HEK293 (cell line): ENCODE measurements at regions not wholly inside any gene's neighbourhood (a gene's known extent, or its start where the extent isn't known, plus 50 kb on each side); places are given as distances from the start of the nearest gene placed in this dataset.

Experiments
- CTCF ChIA-PET: fragments of 350-600 bp; formaldehyde crosslinking; extraction: SDS; loops from one replicate; lab custom pipeline; 2021; ENCODE audit warnings: antibody characterized with exemption; lab: Yijun Ruan, JAX
- POLR2A ChIA-PET: fragments of 300-600 bp; formaldehyde crosslinking; extraction: SDS; loops from one replicate; lab custom pipeline; 2020; ENCODE audit warnings: antibody characterized with exemption, inconsistent platforms; lab: Yijun Ruan, JAX
- H3K27ac ChIP-seq: fragments of 200-500 bp; sonication (Bioruptor generic); 2 replicates; pipeline ENCODE4 v1.5.1; 2014; ENCODE audit warnings: low read depth, low read length, control low read depth, inconsistent platforms; ENCODE audit errors: extremely low read depth
- H3K36me3 ChIP-seq, 2 experiments: fragments of 200-500 bp in 1 of 2; sonication (Bioruptor generic) in 1 of 2; 1 replicate in 1 of 2; 2 replicates in 1 of 2; pipeline ENCODE4 v1.5.1; 2014 to 2017; ENCODE audit warnings: inconsistent platforms in 2 of 2, low read length in 2 of 2; ENCODE audit not compliant: control insufficient read depth in 2 of 2, insufficient read depth in 1 of 2
- H3K4me1 ChIP-seq: fragments of 200-500 bp; sonication (Bioruptor generic); 2 replicates; pipeline ENCODE4 v1.5.1; 2014; ENCODE audit warnings: mild to moderate bottlenecking, low read length, inconsistent platforms; ENCODE audit not compliant: control insufficient read depth, insufficient read depth
- H3K4me3 ChIP-seq: 2 replicates; pipeline ENCODE4 v1.5.1; 2011; ENCODE audit warnings: low read depth, mild to moderate bottlenecking, control low read depth, low read length, moderate library complexity
- H3K9me3 ChIP-seq: fragments of 200-500 bp; sonication (Bioruptor generic); 2 replicates; pipeline ENCODE4 v1.5.1; 2014; ENCODE audit warnings: low read depth, low read length, inconsistent platforms; ENCODE audit not compliant: control insufficient read depth, insufficient read depth
- BCL11B ChIP-seq: fragments of 450-650 bp; formaldehyde crosslinking; IDR thresholded peaks from 2 replicates; pipeline ENCODE4 v1.5.1; 2016; ENCODE audit warnings: low read depth, missing biosample characterization, missing genetic modification characterization
- EGR2 ChIP-seq: fragments of 450-650 bp; formaldehyde crosslinking; IDR thresholded peaks from 2 replicates; pipeline ENCODE4 v1.5.1; 2016; ENCODE audit warnings: low read depth, missing biosample characterization, missing genetic modification characterization
- GLI2 ChIP-seq: fragments of 450-650 bp; formaldehyde crosslinking; IDR thresholded peaks from 2 replicates; pipeline ENCODE4; 2017; ENCODE audit warnings: missing biosample characterization, missing genetic modification characterization, low read depth, borderline replicate concordance
- GLIS2 ChIP-seq: fragments of 450-650 bp; formaldehyde crosslinking; IDR thresholded peaks from 2 replicates; pipeline ENCODE4 v1.5.1; 2016; ENCODE audit warnings: missing biosample characterization, missing genetic modification characterization
- INSM2 ChIP-seq: fragments of 450-650 bp; formaldehyde crosslinking; IDR thresholded peaks from 2 replicates; pipeline ENCODE4 v1.5.1; 2016; ENCODE audit warnings: missing biosample characterization, missing genetic modification characterization
- KLF16 ChIP-seq: fragments of 450-650 bp; formaldehyde crosslinking; IDR thresholded peaks from 2 replicates; pipeline ENCODE4 v1.5.1; 2017; ENCODE audit warnings: missing biosample characterization, missing genetic modification characterization
- MYNN ChIP-seq: fragments of 450-650 bp; formaldehyde crosslinking; IDR thresholded peaks from 2 replicates; pipeline ENCODE4 v1.5.1; 2016; ENCODE audit warnings: missing biosample characterization, missing genetic modification characterization, borderline replicate concordance
- OVOL3 ChIP-seq: fragments of 450-650 bp; formaldehyde crosslinking; IDR thresholded peaks from 2 replicates; pipeline ENCODE4 v1.5.1; 2016; ENCODE audit warnings: missing biosample characterization, missing genetic modification characterization
- RBAK ChIP-seq: fragments of 450-650 bp; formaldehyde crosslinking; IDR thresholded peaks from 2 replicates; pipeline ENCODE4 v1.5.1; 2016; ENCODE audit warnings: missing biosample characterization, missing genetic modification characterization
- TRIM28 ChIP-seq: IDR thresholded peaks from 2 replicates; pipeline ENCODE4 v1.6.1; 2011; ENCODE audit warnings: low read length, control low read depth, borderline replicate concordance
- ZFP3 ChIP-seq: fragments of 450-650 bp; formaldehyde crosslinking; IDR thresholded peaks from 2 replicates; pipeline ENCODE4 v1.5.1; 2016; ENCODE audit warnings: low read depth, missing biosample characterization, missing genetic modification characterization
- ZFP37 ChIP-seq: fragments of 450-650 bp; formaldehyde crosslinking; IDR thresholded peaks from 2 replicates; pipeline ENCODE4 v1.5.1; 2016; ENCODE audit warnings: missing biosample characterization, missing genetic modification characterization
- ZFP69B ChIP-seq: fragments of 450-650 bp; formaldehyde crosslinking; IDR thresholded peaks from 2 replicates; pipeline ENCODE4 v1.5.1; 2016; ENCODE audit warnings: missing biosample characterization, missing genetic modification characterization
- ZNF132 ChIP-seq: fragments of 450-650 bp; formaldehyde crosslinking; IDR thresholded peaks from 2 replicates; pipeline ENCODE4 v1.5.1; 2017; ENCODE audit warnings: missing biosample characterization, missing genetic modification characterization, borderline replicate concordance
- ZNF138 ChIP-seq: fragments of 450-650 bp; formaldehyde crosslinking; IDR thresholded peaks from 2 replicates; pipeline ENCODE4 v1.5.1; 2016; ENCODE audit warnings: missing biosample characterization, missing genetic modification characterization, borderline replicate concordance
- ZNF140 ChIP-seq: fragments of 450-650 bp; formaldehyde crosslinking; IDR thresholded peaks from 2 replicates; pipeline ENCODE4 v1.5.1; 2016; ENCODE audit warnings: missing biosample characterization, missing genetic modification characterization
- ZNF155 ChIP-seq: fragments of 450-650 bp; formaldehyde crosslinking; IDR thresholded peaks from 2 replicates; pipeline ENCODE4 v1.5.1; 2016; ENCODE audit warnings: missing biosample characterization, missing genetic modification characterization
- ZNF292 ChIP-seq: fragments of 450-650 bp; formaldehyde crosslinking; IDR thresholded peaks from 2 replicates; pipeline ENCODE4 v1.5.1; 2016; ENCODE audit warnings: low read depth, missing biosample characterization, missing genetic modification characterization, borderline replicate concordance
- ZNF324 ChIP-seq: fragments of 450-650 bp; formaldehyde crosslinking; IDR thresholded peaks from 2 replicates; pipeline ENCODE4 v1.5.1; 2016; ENCODE audit warnings: missing biosample characterization, missing genetic modification characterization
- ZNF335 ChIP-seq: fragments of 450-650 bp; formaldehyde crosslinking; conservative IDR thresholded peaks from 2 replicates; pipeline ENCODE4 v1.5.1; 2016; ENCODE audit warnings: missing biosample characterization, missing genetic modification characterization
- ZNF48 ChIP-seq: fragments of 450-650 bp; formaldehyde crosslinking; IDR thresholded peaks from 2 replicates; pipeline ENCODE4 v1.5.1; 2016; ENCODE audit warnings: missing biosample characterization, missing genetic modification characterization
- ZNF513 ChIP-seq: fragments of 450-650 bp; IDR thresholded peaks from 2 replicates; pipeline ENCODE4 v1.5.1; 2018; ENCODE audit warnings: missing biosample characterization, missing genetic modification characterization
- ZNF571 ChIP-seq: fragments of 450-650 bp; formaldehyde crosslinking; IDR thresholded peaks from 2 replicates; pipeline ENCODE4 v1.5.0; 2017; ENCODE audit warnings: missing biosample characterization, missing genetic modification characterization
- ZNF580 ChIP-seq: fragments of 450-650 bp; formaldehyde crosslinking; IDR thresholded peaks from 2 replicates; pipeline ENCODE4 v1.5.1; 2016; ENCODE audit warnings: missing biosample characterization, missing genetic modification characterization
- ZNF610 ChIP-seq: fragments of 450-650 bp; formaldehyde crosslinking; IDR thresholded peaks from 2 replicates; pipeline ENCODE4 v1.5.1; 2016; ENCODE audit warnings: missing biosample characterization, missing genetic modification characterization, borderline replicate concordance
- ZNF707 ChIP-seq: fragments of 450-650 bp; formaldehyde crosslinking; IDR thresholded peaks from 2 replicates; pipeline ENCODE4 v1.5.1; 2016; ENCODE audit warnings: missing biosample characterization, missing genetic modification characterization
- ZNF791 ChIP-seq: fragments of 450-650 bp; formaldehyde crosslinking; IDR thresholded peaks from 2 replicates; pipeline ENCODE4 v1.5.1; 2016; ENCODE audit warnings: missing biosample characterization, missing genetic modification characterization
- ZNF837 ChIP-seq: fragments of 450-650 bp; formaldehyde crosslinking; IDR thresholded peaks from 2 replicates; pipeline ENCODE4 v1.5.1; 2016; ENCODE audit warnings: missing biosample characterization, missing genetic modification characterization
- ZSCAN16 ChIP-seq: fragments of 450-650 bp; formaldehyde crosslinking; IDR thresholded peaks from 2 replicates; pipeline ENCODE4 v1.5.1; 2016; ENCODE audit warnings: missing biosample characterization, missing genetic modification characterization
- TF ChIP-seq, protein P1 (sequence below): fragments of 450-650 bp; formaldehyde crosslinking; conservative IDR thresholded peaks from 2 replicates; pipeline ENCODE4 v1.5.1; 2016; ENCODE audit warnings: low read depth, missing biosample characterization, missing genetic modification characterization

- no peak overlapping the region for H3K4me3 ChIP-seq
- no peaks in the 10 kb centered on the region for H3K9me3 ChIP-seq
- CTCF ChIA-PET: interaction anchor here (0.6 kb wide), 1 partner anchor 558 kb away, joined by 4 read pairs; no protein-coding TSS in a partner anchor
- no peaks in the 10 kb centered on the region for H3K36me3 ChIP-seq
- no peak overlapping the region for H3K27ac ChIP-seq
- H3K4me1 ChIP-seq: no peaks in the 10 kb centered on the region
- POLR2A ChIA-PET: no interaction called here
- no peak for TF ChIP-seq RBAK (tag by site-specific recombination)
- TF ChIP-seq ZFP3 (tag by site-specific recombination): no peak
- TF ChIP-seq ZSCAN16 (tag by site-specific recombination): no peak
- TF ChIP-seq ZNF837: no peak
- no peak for TF ChIP-seq ZNF132 (tag by site-specific recombination)
- TF ChIP-seq, protein P1, sequence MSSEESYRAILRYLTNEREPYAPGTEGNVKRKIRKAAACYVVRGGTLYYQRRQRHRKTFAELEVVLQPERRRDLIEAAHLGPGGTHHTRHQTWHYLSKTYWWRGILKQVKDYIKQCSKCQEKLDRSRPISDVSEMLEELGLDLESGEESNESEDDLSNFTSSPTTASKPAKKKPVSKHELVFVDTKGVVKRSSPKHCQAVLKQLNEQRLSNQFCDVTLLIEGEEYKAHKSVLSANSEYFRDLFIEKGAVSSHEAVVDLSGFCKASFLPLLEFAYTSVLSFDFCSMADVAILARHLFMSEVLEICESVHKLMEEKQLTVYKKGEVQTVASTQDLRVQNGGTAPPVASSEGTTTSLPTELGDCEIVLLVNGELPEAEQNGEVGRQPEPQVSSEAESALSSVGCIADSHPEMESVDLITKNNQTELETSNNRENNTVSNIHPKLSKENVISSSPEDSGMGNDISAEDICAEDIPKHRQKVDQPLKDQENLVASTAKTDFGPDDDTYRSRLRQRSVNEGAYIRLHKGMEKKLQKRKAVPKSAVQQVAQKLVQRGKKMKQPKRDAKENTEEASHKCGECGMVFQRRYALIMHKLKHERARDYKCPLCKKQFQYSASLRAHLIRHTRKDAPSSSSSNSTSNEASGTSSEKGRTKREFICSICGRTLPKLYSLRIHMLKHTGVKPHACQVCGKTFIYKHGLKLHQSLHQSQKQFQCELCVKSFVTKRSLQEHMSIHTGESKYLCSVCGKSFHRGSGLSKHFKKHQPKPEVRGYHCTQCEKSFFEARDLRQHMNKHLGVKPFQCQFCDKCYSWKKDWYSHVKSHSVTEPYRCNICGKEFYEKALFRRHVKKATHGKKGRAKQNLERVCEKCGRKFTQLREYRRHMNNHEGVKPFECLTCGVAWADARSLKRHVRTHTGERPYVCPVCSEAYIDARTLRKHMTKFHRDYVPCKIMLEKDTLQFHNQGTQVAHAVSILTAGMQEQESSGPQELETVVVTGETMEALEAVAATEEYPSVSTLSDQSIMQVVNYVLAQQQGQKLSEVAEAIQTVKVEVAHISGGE (tag by site-specific recombination): no peak
- no peak for TF ChIP-seq ZNF610 (tag by site-specific recombination)
- TF ChIP-seq GLI2: no peak
- TF ChIP-seq ZFP37 (tag by site-specific recombination): no peak
- TF ChIP-seq ZNF571 (tag by site-specific recombination): no peak
- TF ChIP-seq BCL11B (tag by site-specific recombination): no peak
- TF ChIP-seq ZNF140 (tag by site-specific recombination): no peak
- no peak for TF ChIP-seq TRIM28
- TF ChIP-seq ZNF324 (tag by site-specific recombination): no peak
- no peak for TF ChIP-seq ZNF155 (tag by site-specific recombination)
- TF ChIP-seq ZNF513 (tag by site-specific recombination): no peak
Observed at GRCh38 chr7:121796936-121797656, 75.9 kb upstream of the PTPRZ1 start.

GRCh38 chr7:121796381-121796780, 76.6 kb upstream of the PTPRZ1 start:
- POLR2A ChIA-PET: no interaction called here
- TF ChIP-seq ZNF837 (no peak), ZNF138 (tag by site-specific recombination) (no peak), ZNF580 (tag by site-specific recombination) (no peak), GLIS2 (no peak), INSM2 (tag by site-specific recombination) (no peak), ZNF707 (tag by site-specific recombination) (no peak), OVOL3 (tag by site-specific recombination) (no peak), ZFP69B (no peak), MYNN (tag by site-specific recombination) (no peak), ZNF292 (tag by site-specific recombination) (no peak), EGR2 (tag by site-specific recombination) (no peak), KLF16 (tag by site-specific recombination) (no peak), ZNF48 (tag by site-specific recombination) (no peak), ZNF791 (no peak), ZNF335 (tag by site-specific recombination) (no peak)
- H3K4me1 ChIP-seq: no peaks in the 10 kb centered on the region
- H3K4me3 ChIP-seq: no peak overlapping the region
- CTCF ChIA-PET: no interaction called here
- H3K27ac ChIP-seq: no peak overlapping the region
- no peaks in the 10 kb centered on the region for H3K9me3 ChIP-seq
- no peaks in the 10 kb centered on the region for H3K36me3 ChIP-seq
